Lower leg skin (tissue), 4 donors: ENCODE measurements at regions not wholly inside any gene's neighbourhood (a gene's known extent, or its start where the extent isn't known, plus 50 kb on each side); places are given as distances from the start of the nearest gene placed in this dataset.

Experiments used
- DNase-seq, 2 donors: peaks; one replicate each; pipeline ENCODE4 v3.0.0-alpha.2; 2019; ENCODE audit warnings: low spot score in 2 of 2
- H3K4me3 ChIP-seq: fragments of 200-600 bp; sonication (generic); 2 replicates; pipeline ENCODE4 v1.5.1; 2017; ENCODE audit warnings: mild to moderate bottlenecking, low read depth; ENCODE audit not compliant: poor library complexity, severe bottlenecking
- CTCF ChIP-seq, 3 donors: fragments of 450-650 bp; IDR thresholded peaks; one replicate each; pipeline ENCODE4 v1.5.1; 2016; ENCODE audit warnings: antibody characterized with exemption in 3 of 3, mild to moderate bottlenecking in 3 of 3, moderate library complexity in 2 of 3
- POLR2A ChIP-seq, 2 donors: fragments of 450-650 bp; IDR thresholded peaks; one replicate each; pipeline ENCODE4 v1.6.1; 2016 to 2017; ENCODE audit warnings: antibody characterized with exemption in 2 of 2, mild to moderate bottlenecking in 1 of 2, moderate library complexity in 1 of 2
- WGBS, 2 donors: methylation state at CpG; one replicate each; pipeline ENCODE4 v1.1.5; 2018; 5-methylcytosine and 5-hydroxymethylcytosine counted together
- intact Hi-C: fragments of 100-400 bp; cut with DNase I; formaldehyde crosslinking; loops from one replicate; pipeline ENCODE4 v1.15.0; 2023; ENCODE audit warnings: low total_unique reads

GRCh38 chr3:66827726-66828125 lies 170.4 kb upstream of the KBTBD8 start:
- DNase-seq: no peak
- no peak for TF ChIP-seq CTCF (IDR thresholded peaks at IDR 0.05)
- no peak for TF ChIP-seq POLR2A (IDR thresholded peaks at IDR 0.05)
- intact Hi-C loops: loop anchor here (10.0 kb wide), 2 partner anchors 543 to 573 kb away; no protein-coding TSS in a partner anchor
- 88 to 93% methylated on average over 5 to 6 of the region's 6 CpGs for WGBS, 2 donors
- no peak overlapping the region for H3K4me3 ChIP-seq

GRCh38 chr3:66828303-66828702 lies 169.8 kb upstream of the KBTBD8 start:
- no peak overlapping the region for H3K4me3 ChIP-seq
- no peak for DNase-seq
- intact Hi-C loops: loop anchor here (10.0 kb wide), 2 partner anchors 544 to 574 kb away; no protein-coding TSS in a partner anchor
- 70 to 83% methylated on average over 1 of the region's 1 CpG for WGBS, 2 donors
- TF ChIP-seq CTCF (IDR thresholded peaks at IDR 0.05) (no peak), POLR2A (IDR thresholded peaks at IDR 0.05) (no peak)

GRCh38 chr3:66830301-66830700 lies 167.8 kb upstream of the KBTBD8 start:
- H3K4me3 ChIP-seq: no peak overlapping the region
- TF ChIP-seq CTCF (IDR thresholded peaks at IDR 0.05) (no peak), POLR2A (IDR thresholded peaks at IDR 0.05) (no peak)
- 68 to 76% methylated on average over 3 of the region's 3 CpGs for WGBS, 2 donors
- intact Hi-C loops: no loop called here
- no peak for DNase-seq

- no peak overlapping the region for H3K4me3 ChIP-seq
- intact Hi-C loops: no loop called here
- TF ChIP-seq CTCF (IDR thresholded peaks at IDR 0.05) (no peak), POLR2A (IDR thresholded peaks at IDR 0.05) (no peak)
- 86 to 96% methylated on average over 1 of the region's 1 CpG for WGBS, 2 donors
- no peak for DNase-seq
Observed at GRCh38 chr3:66831931-66832330, 166.2 kb upstream of the KBTBD8 start.

GRCh38 chr3:66836363-66837152 lies 161.5 kb upstream of the KBTBD8 start:
- no peak for DNase-seq
- TF ChIP-seq CTCF (IDR thresholded peaks at IDR 0.05) (no peak), POLR2A (IDR thresholded peaks at IDR 0.05) (no peak)
- WGBS, 2 donors: 75 to 82% methylated on average over 5 of the region's 5 CpGs
- no peak overlapping the region for H3K4me3 ChIP-seq
- intact Hi-C loops: no loop called here

- intact Hi-C loops: no loop called here
- TF ChIP-seq CTCF (IDR thresholded peaks at IDR 0.05) (no peak), POLR2A (IDR thresholded peaks at IDR 0.05) (no peak)
- DNase-seq: no peak
- H3K4me3 ChIP-seq: no peak overlapping the region
- WGBS, 2 donors: 87 to 88% methylated on average over 8 of the region's 8 CpGs
Observed at GRCh38 chr3:66838704-66839103, 159.4 kb upstream of the KBTBD8 start.
